ENCODE measurements at regions not wholly inside any gene's neighbourhood (a gene's known extent, or its start where the extent isn't known, plus 50 kb on each side); places are given as distances from the start of the nearest gene placed in this dataset.

GRCh38 chr7:53604201-53604600 lies 568.8 kb downstream of the POM121L12 start:
- no peak for DNase-seq
- Histone ChIP-seq H3K4me3 (no peak overlapping the region), H3K4me1 (no peaks in the 10 kb centered on the region), H3K9me3 (peaks cover 0 to 34% (median 4%) of the 10 kb centered on the region in 8 donors), H3K27me3 (replicated peaks in 1 of 7) (no peaks in the 10 kb centered on the region), H3K36me3 (no peaks in the 10 kb centered on the region), H3K27ac (no peak overlapping the region)
- 60 to 85% (median 71%) methylated on average over 6 of the region's 6 CpGs for WGBS, 5 donors
- TF ChIP-seq POLR2A (IDR thresholded peaks at IDR 0.05) (no peak), POLR2AphosphoS5 (IDR thresholded peaks at IDR 0.05) (no peak)
- TF ChIP-seq, protein P1, sequence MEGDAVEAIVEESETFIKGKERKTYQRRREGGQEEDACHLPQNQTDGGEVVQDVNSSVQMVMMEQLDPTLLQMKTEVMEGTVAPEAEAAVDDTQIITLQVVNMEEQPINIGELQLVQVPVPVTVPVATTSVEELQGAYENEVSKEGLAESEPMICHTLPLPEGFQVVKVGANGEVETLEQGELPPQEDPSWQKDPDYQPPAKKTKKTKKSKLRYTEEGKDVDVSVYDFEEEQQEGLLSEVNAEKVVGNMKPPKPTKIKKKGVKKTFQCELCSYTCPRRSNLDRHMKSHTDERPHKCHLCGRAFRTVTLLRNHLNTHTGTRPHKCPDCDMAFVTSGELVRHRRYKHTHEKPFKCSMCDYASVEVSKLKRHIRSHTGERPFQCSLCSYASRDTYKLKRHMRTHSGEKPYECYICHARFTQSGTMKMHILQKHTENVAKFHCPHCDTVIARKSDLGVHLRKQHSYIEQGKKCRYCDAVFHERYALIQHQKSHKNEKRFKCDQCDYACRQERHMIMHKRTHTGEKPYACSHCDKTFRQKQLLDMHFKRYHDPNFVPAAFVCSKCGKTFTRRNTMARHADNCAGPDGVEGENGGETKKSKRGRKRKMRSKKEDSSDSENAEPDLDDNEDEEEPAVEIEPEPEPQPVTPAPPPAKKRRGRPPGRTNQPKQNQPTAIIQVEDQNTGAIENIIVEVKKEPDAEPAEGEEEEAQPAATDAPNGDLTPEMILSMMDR (IDR thresholded peaks at IDR 0.05 in 8 of 11, conservative IDR thresholded peaks at IDR 0.05 in 3 of 11): no peak
- intact Hi-C loops (cut with DNase I; ENCODE audit: low total_unique reads): no loop called here

DNA sequence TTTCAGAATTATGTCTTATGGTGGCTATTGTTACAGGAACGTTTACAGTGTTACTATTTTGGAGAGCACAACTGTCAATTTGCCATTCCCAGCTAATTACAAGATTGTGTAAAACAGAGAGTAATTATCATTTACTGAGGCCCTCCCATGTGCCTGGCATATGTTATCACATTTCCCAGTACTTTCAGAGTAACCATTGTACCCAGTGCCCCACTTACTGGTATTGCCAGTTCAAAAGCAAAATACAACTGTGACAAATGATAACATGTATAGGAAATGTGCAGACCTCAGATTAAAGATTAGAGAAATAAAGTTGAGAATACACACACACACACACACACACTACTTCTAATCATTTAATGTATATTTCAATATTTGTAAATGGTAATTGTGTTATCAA lies 572.5 kb downstream of the POM121L12 start:
- H3K36me3 ChIP-seq: no peaks in the 10 kb centered on the region
- no peaks in the 10 kb centered on the region for H3K27me3 ChIP-seq (replicated peaks in 1 of 7)
- WGBS, 5 donors: 33 to 59% (median 41%) methylated on average over 1 of the region's 1 CpG
- DNase-seq: no peak
- intact Hi-C loops (cut with DNase I; ENCODE audit: low total_unique reads): no loop called here
- no peak overlapping the region for H3K27ac ChIP-seq
- peaks cover 0 to 22% (median 2%) of the 10 kb centered on the region in 8 donors for H3K9me3 ChIP-seq
- TF ChIP-seq POLR2AphosphoS5 (IDR thresholded peaks at IDR 0.05) (no peak), POLR2A (IDR thresholded peaks at IDR 0.05) (no peak)
- TF ChIP-seq, protein P1 (IDR thresholded peaks at IDR 0.05 in 8 of 11, conservative IDR thresholded peaks at IDR 0.05 in 3 of 11): no peak
- H3K4me1 ChIP-seq: no peaks in the 10 kb centered on the region
- no peak overlapping the region for H3K4me3 ChIP-seq

- Histone ChIP-seq H3K4me3 (no peak overlapping the region), H3K27me3 (replicated peaks in 1 of 7) (no peaks in the 10 kb centered on the region), H3K4me1 (no peaks in the 10 kb centered on the region), H3K9me3 (peaks cover 0 to 10% (median 0%) of the 10 kb centered on the region in 8 donors), H3K27ac (no peak overlapping the region), H3K36me3 (no peaks in the 10 kb centered on the region)
- no peak for DNase-seq
- intact Hi-C loops (cut with DNase I; ENCODE audit: low total_unique reads): no loop called here
- whole genome bisulfite sequencing, 5 donors: 79 to 95% (median 86%) methylated on average over 1 of the region's 1 CpG
- TF ChIP-seq, protein P1 (IDR thresholded peaks at IDR 0.05 in 8 of 11, conservative IDR thresholded peaks at IDR 0.05 in 3 of 11): no peak
- no peak for TF ChIP-seq POLR2A (IDR thresholded peaks at IDR 0.05)
- TF ChIP-seq POLR2AphosphoS5 (IDR thresholded peaks at IDR 0.05): no peak
Observed at GRCh38 chr7:53609185-53609584, 573.8 kb downstream of the POM121L12 start.

GRCh38 chr7:53611043-53611442 lies 575.6 kb downstream of the POM121L12 start:
- Histone ChIP-seq H3K4me3 (no peak overlapping the region), H3K27me3 (replicated peaks in 1 of 7) (no peaks in the 10 kb centered on the region), H3K9me3 (peaks cover 0 to 6% (median 0%) of the 10 kb centered on the region in 8 donors), H3K27ac (no peak overlapping the region), H3K4me1 (no peaks in the 10 kb centered on the region), H3K36me3 (no peaks in the 10 kb centered on the region)
- intact Hi-C loops (cut with DNase I; ENCODE audit: low total_unique reads): no loop called here
- DNase-seq: no peak
- TF ChIP-seq POLR2AphosphoS5 (IDR thresholded peaks at IDR 0.05) (no peak), POLR2A (IDR thresholded peaks at IDR 0.05) (no peak)
- TF ChIP-seq, protein P1 (IDR thresholded peaks at IDR 0.05 in 8 of 11, conservative IDR thresholded peaks at IDR 0.05 in 3 of 11): no peak
- 40 to 52% (median 44%) methylated on average over 3 of the region's 3 CpGs for WGBS, 5 donors

All from spleen (tissue), 11 donors.